HepG2 (cell line): ENCODE measurements at regions not wholly inside any gene's neighbourhood (a gene's known extent, or its start where the extent isn't known, plus 50 kb on each side); places are given as distances from the start of the nearest gene placed in this dataset.

ENCODE experiments used
- ATAC-seq: fragments of 200-7000 bp; cut with Tn5 transposase; 3 replicates; pipeline ENCODE4 v1.9.1; 2020; ENCODE audit warnings: mild to moderate bottlenecking, moderate library complexity
- BruUV-seq: library from RNA; stranded (reverse); fragments of 400-500 nt; replicated peaks from 2 replicates; lab custom pipeline; 2021; lab: Mats Ljungman, UMichigan
- CTCF ChIA-PET: fragments of 300-600 bp; formaldehyde crosslinking; extraction: SDS; loops from one replicate; lab custom pipeline; 2021; ENCODE audit warnings: low total read pairs, inconsistent platforms, low intra/inter-chr PET ratio; lab: Yijun Ruan, JAX
- POLR2A ChIA-PET: fragments of 350-600 bp; sonication (Branson Sonifier 250); formaldehyde crosslinking; loops from one replicate; lab custom pipeline; 2020; ENCODE audit warnings: antibody characterized with exemption, inconsistent platforms; lab: Yijun Ruan, JAX
- DNase-seq: peaks from one replicate; pipeline ENCODE4 v3.0.0-alpha.2; 2015; ENCODE audit warnings: low spot score
- FAIRE-seq: peaks from 3 replicates; lab custom pipeline; 2011; peaks lifted over from hg19 to GRCh38; lab: Jason Lieb, UNC
- H2AFZ ChIP-seq: one replicate; pipeline ENCODE4 v1.6.1; 2011; ENCODE audit warnings: low read length, inconsistent platforms
- H3K27ac ChIP-seq: fragments of 300-600 bp; 3 replicates; pipeline ENCODE4 v1.8.0; 2011; ENCODE audit warnings: mixed run types, mild to moderate bottlenecking, mixed read lengths, low read length, inconsistent platforms; ENCODE audit not compliant: insufficient read depth; ENCODE audit errors: extremely low read length
- H3K27me3 ChIP-seq, 2 experiments: fragments of 200-600 bp in 1 of 2; 2 replicates in 1 of 2; 3 replicates in 1 of 2; pipeline versions ENCODE4 v1.6.0 to v1.8.0; 2011; ENCODE audit warnings: low read length in 2 of 2, mild to moderate bottlenecking in 2 of 2, moderate library complexity in 2 of 2, inconsistent platforms in 1 of 2; ENCODE audit not compliant: insufficient read depth in 2 of 2, control insufficient read depth in 1 of 2
- H3K36me3 ChIP-seq, 2 experiments: fragments of 200-600 bp in 1 of 2; replicated peaks in 1 of 2; 2 replicates in 1 of 2; 3 replicates in 1 of 2; pipeline versions ENCODE4 v1.5.1 to v1.8.0; 2011; ENCODE audit warnings: low read length in 2 of 2, inconsistent platforms in 1 of 2; ENCODE audit not compliant: insufficient read depth in 2 of 2, control insufficient read depth in 1 of 2
- H3K4me1 ChIP-seq: 2 replicates; pipeline ENCODE4 v1.5.1; 2012; ENCODE audit warnings: low read length, inconsistent platforms; ENCODE audit not compliant: insufficient read depth
- H3K4me2 ChIP-seq: 2 replicates; pipeline ENCODE4 v1.6.0; 2011; ENCODE audit warnings: low read depth, low read length, inconsistent platforms
- H3K4me3 ChIP-seq, 3 experiments: fragments of 200-600 bp in 1 of 3; sonication (generic), shearing (Covaris generic) in 1 of 3; replicated peaks in 1 of 3; 2 replicates each; pipeline ENCODE4 v1.5.1; 2011 to 2016; ENCODE audit warnings: low read length in 3 of 3, inconsistent platforms in 2 of 3, low read depth in 2 of 3, mild to moderate bottlenecking in 2 of 3, control low read depth in 1 of 3, mixed read lengths in 1 of 3; ENCODE audit not compliant: insufficient read depth in 1 of 3
- H3K79me2 ChIP-seq: one replicate; pipeline ENCODE4 v1.6.1; 2011; ENCODE audit warnings: low read length, inconsistent platforms; ENCODE audit not compliant: insufficient read depth
- H3K9ac ChIP-seq: 2 replicates; pipeline ENCODE4 v1.6.0; 2011; ENCODE audit warnings: mild to moderate bottlenecking, low read depth, low read length, inconsistent platforms; ENCODE audit not compliant: insufficient read depth
- H3K9me3 ChIP-seq: 2 replicates; pipeline ENCODE4 v1.5.1; 2012; ENCODE audit warnings: mild to moderate bottlenecking, low read length
- H4K20me1 ChIP-seq: 2 replicates; pipeline ENCODE4 v1.6.0; 2011; ENCODE audit warnings: inconsistent platforms, mild to moderate bottlenecking, low read length, moderate library complexity; ENCODE audit not compliant: insufficient read depth
- FOXA1 ChIP-seq, 2 experiments: fragments of 450-650 bp in 1 of 2; sonication (generic) in 1 of 2; formaldehyde crosslinking in 1 of 2; IDR thresholded peaks; 2 replicates each; pipeline versions ENCODE4 v1.4.0 to v1.6.1; 2016 to 2020; ENCODE audit warnings: missing genetic modification reagents in 1 of 2
- HNRNPUL1 ChIP-seq: fragments of 200-400 bp; formaldehyde crosslinking; IDR thresholded peaks from 2 replicates; pipeline ENCODE4 v1.6.1; 2017; ENCODE audit warnings: low read depth, mild to moderate bottlenecking, low read length, moderate library complexity
- JUN ChIP-seq: sonication (generic); formaldehyde crosslinking; IDR thresholded peaks from 2 replicates; pipeline ENCODE4 v1.4.0; 2020; ENCODE audit warnings: mild to moderate bottlenecking, missing genetic modification reagents
- MBD4 ChIP-seq: IDR thresholded peaks from 2 replicates; pipeline ENCODE4 v1.6.1; 2012; ENCODE audit warnings: low read length, inconsistent platforms, borderline replicate concordance
- MZF1 ChIP-seq: sonication (generic); formaldehyde crosslinking; IDR thresholded peaks from 2 replicates; pipeline ENCODE4 v1.8.1; 2023; ENCODE audit warnings: mild to moderate bottlenecking, missing genetic modification reagents, borderline replicate concordance
- PTBP1 ChIP-seq: fragments of 200-400 bp; formaldehyde crosslinking; IDR thresholded peaks from 2 replicates; pipeline ENCODE4 v1.6.1; 2018; ENCODE audit warnings: low read length, low read depth; ENCODE audit not compliant: poor library complexity, severe bottlenecking
- SATB2 ChIP-seq: sonication (generic); formaldehyde crosslinking; IDR thresholded peaks from 2 replicates; pipeline ENCODE4 v1.5.0; 2020; ENCODE audit warnings: missing genetic modification reagents
- SIX1 ChIP-seq: sonication (generic); formaldehyde crosslinking; IDR thresholded peaks from 2 replicates; pipeline ENCODE4 v1.4.0; 2020; ENCODE audit warnings: missing genetic modification reagents, borderline replicate concordance
- SNRNP70 ChIP-seq: fragments of 200-400 bp; formaldehyde crosslinking; IDR thresholded peaks from 2 replicates; pipeline ENCODE4 v1.6.1; 2017; ENCODE audit warnings: mild to moderate bottlenecking, low read depth, low read length, moderate library complexity
- SRY ChIP-seq: sonication (generic); formaldehyde crosslinking; IDR thresholded peaks from 2 replicates; pipeline ENCODE4 v1.8.0; 2022; ENCODE audit warnings: mild to moderate bottlenecking, missing genetic modification reagents
- XRCC5 ChIP-seq: fragments of 200-400 bp; formaldehyde crosslinking; optimal IDR thresholded peaks from 2 replicates; pipeline ENCODE3; 2017; ENCODE audit warnings: mild to moderate bottlenecking, low read length
- YEATS4 ChIP-seq: sonication (generic); formaldehyde crosslinking; IDR thresholded peaks from 2 replicates; pipeline ENCODE4 v1.4.0; 2020; ENCODE audit warnings: missing genetic modification reagents, borderline replicate concordance
- ZC3H13 ChIP-seq: sonication (generic); formaldehyde crosslinking; IDR thresholded peaks from 2 replicates; pipeline ENCODE4 v1.8.1; 2023; ENCODE audit warnings: mild to moderate bottlenecking, missing genetic modification reagents, moderate library complexity
- ZFYVE20 ChIP-seq: sonication (generic); formaldehyde crosslinking; IDR thresholded peaks from 2 replicates; pipeline ENCODE4 v1.8.0; 2023; ENCODE audit warnings: low read depth, mild to moderate bottlenecking, moderate library complexity, missing genetic modification reagents, borderline replicate concordance
- ZMAT3 ChIP-seq: sonication (generic); formaldehyde crosslinking; conservative IDR thresholded peaks from 2 replicates; pipeline ENCODE4 v1.7.0; 2021; ENCODE audit warnings: missing genetic modification reagents
- ZNF230 ChIP-seq: sonication (generic); formaldehyde crosslinking; IDR thresholded peaks from 2 replicates; pipeline ENCODE4 v1.4.0; 2020; ENCODE audit warnings: mild to moderate bottlenecking, missing genetic modification reagents
- ZNF282 ChIP-seq: fragments of 450-650 bp; IDR thresholded peaks from 2 replicates; pipeline ENCODE4 v1.6.1; 2018; ENCODE audit not compliant: partially characterized antibody
- ZNF567 ChIP-seq: sonication (generic); formaldehyde crosslinking; IDR thresholded peaks from 2 replicates; pipeline ENCODE4 v1.8.1; 2023; ENCODE audit warnings: mild to moderate bottlenecking, missing genetic modification reagents, borderline replicate concordance
- ZNF678 ChIP-seq: sonication (generic); formaldehyde crosslinking; IDR thresholded peaks from 2 replicates; pipeline ENCODE4 v1.4.0; 2020; ENCODE audit warnings: mild to moderate bottlenecking, missing genetic modification reagents
- ZNF768 ChIP-seq: sonication (generic); formaldehyde crosslinking; IDR thresholded peaks from 2 replicates; pipeline ENCODE4 v1.4.0; 2020; ENCODE audit warnings: missing genetic modification reagents
- ZSCAN5A ChIP-seq: sonication (generic); formaldehyde crosslinking; IDR thresholded peaks from 2 replicates; pipeline ENCODE4 v1.8.0; 2022; ENCODE audit warnings: mild to moderate bottlenecking, missing genetic modification reagents, borderline replicate concordance
- WGBS: methylation state at CpG from one replicate; pipeline ENCODE4 v1.1.6; 2017; ENCODE audit warnings: low lambda C conversion rate; 5-methylcytosine and 5-hydroxymethylcytosine counted together
- in situ Hi-C: cut with HindIII; loops from 2 replicates; pipeline ENCODE4 v1.10.0; 2017; ENCODE audit warnings: low pct_unique_long_range_greater_than_20kb; ENCODE audit not compliant: extremely low pct_ligation_motif_present
- intact Hi-C: fragments of 100-400 bp; cut with micrococcal nuclease; formaldehyde crosslinking; loops from one replicate; pipeline ENCODE4 v1.10.0; 2022; ENCODE audit not compliant: unreplicated experiment
- TF ChIP-seq, protein P1 (sequence below): sonication (generic); formaldehyde crosslinking; IDR thresholded peaks from 2 replicates; pipeline ENCODE4 v1.5.0; 2020; ENCODE audit warnings: mild to moderate bottlenecking, missing genetic modification reagents
- TF ChIP-seq, protein P2 (sequence below): fragments of 450-650 bp; IDR thresholded peaks from 2 replicates; pipeline ENCODE4 v1.6.1; 2016

DNA sequence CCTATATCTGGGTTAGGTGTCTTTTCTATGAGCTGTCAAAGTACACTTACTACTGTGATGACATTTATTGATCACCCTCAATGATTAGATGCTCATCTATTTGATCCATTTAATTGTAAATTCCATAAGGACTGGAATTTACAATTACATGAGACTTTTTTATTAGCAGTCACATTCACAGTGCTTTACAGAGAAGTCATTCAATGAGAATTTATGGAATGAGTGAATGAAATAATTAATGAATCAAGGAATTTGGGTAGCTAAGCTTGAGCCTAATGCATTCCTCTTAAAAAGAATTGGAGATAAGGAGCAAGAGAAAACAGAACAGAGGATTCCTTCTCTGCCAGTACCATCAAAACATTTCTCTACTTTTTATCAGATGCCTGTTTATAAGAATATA, 1437.5 kb upstream of the CDH8 start (continued):
- TF ChIP-seq, protein P1, sequence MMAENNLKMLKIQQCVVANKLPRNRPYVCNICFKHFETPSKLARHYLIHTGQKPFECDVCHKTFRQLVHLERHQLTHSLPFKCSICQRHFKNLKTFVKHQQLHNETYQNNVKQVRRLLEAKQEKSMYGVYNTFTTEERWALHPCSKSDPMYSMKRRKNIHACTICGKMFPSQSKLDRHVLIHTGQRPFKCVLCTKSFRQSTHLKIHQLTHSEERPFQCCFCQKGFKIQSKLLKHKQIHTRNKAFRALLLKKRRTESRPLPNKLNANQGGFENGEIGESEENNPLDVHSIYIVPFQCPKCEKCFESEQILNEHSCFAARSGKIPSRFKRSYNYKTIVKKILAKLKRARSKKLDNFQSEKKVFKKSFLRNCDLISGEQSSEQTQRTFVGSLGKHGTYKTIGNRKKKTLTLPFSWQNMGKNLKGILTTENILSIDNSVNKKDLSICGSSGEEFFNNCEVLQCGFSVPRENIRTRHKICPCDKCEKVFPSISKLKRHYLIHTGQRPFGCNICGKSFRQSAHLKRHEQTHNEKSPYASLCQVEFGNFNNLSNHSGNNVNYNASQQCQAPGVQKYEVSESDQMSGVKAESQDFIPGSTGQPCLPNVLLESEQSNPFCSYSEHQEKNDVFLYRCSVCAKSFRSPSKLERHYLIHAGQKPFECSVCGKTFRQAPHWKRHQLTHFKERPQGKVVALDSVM (CRISPR knock-in tag), result no peak
- TF ChIP-seq ZNF282, result no peak
- TF ChIP-seq ZC3H13 (CRISPR knock-in tag), result no peak
- TF ChIP-seq MBD4, result no peak
- no peak for TF ChIP-seq YEATS4
- no peak for TF ChIP-seq PTBP1
- TF ChIP-seq ZFYVE20 (CRISPR knock-in tag), result no peak
- TF ChIP-seq SATB2 (CRISPR knock-in tag), result no peak
- no peak for TF ChIP-seq SRY (CRISPR knock-in tag)
- no peak for TF ChIP-seq ZNF768
- TF ChIP-seq JUN, result no peak
- no peak for TF ChIP-seq ZNF567 (CRISPR knock-in tag)
- no peak for TF ChIP-seq HNRNPUL1

DNA sequence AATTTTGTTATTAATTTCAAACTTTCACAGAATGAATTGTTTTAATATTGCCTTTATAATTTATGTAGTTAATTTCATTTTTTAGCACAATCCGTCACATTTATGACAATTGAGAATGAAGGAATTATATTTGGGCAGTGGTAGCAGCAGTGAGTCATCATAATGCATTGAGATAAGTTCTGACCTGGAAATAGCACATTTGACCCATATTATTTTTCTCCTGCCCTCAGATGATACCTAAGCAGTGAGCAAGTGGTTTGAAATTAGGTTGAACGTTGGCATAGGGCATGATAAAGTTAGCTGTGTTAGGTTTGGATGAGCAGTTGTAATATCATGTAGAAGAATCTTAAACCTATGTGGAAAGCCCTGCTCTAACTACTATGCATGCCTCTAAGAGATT, 1431.3 kb upstream of the CDH8 start:
- no TSS peak for BruUV-seq
- ChIA-PET POLR2A (no interaction called here), CTCF (no interaction called here)
- 0 out of 2 replicates have a peak, but pooled peaks cover 6% of the 10 kb centered on the region for H3K9me3 ChIP-seq
- intact Hi-C loops, result loop anchor here (5.0 kb wide), 1 partner anchor 1050 kb away; no protein-coding TSS in a partner anchor
- WGBS, result 3% methylated on average over 2 of the region's 2 CpGs
- H4K20me1 ChIP-seq, result no peaks in the 10 kb centered on the region
- H3K9ac ChIP-seq, result no peak overlapping the region
- no peak for DNase-seq
- no peak overlapping the region for H2AFZ ChIP-seq
- H3K27me3 ChIP-seq, result no peaks in the 10 kb centered on the region
- in situ Hi-C loops, result loop anchor here (25.0 kb wide), 1 partner anchor 1645 kb away; the partner anchor contains the start of gene CDH11
- no peak for FAIRE-seq
- no peak for ATAC-seq
- H3K79me2 ChIP-seq, result no peaks in the 10 kb centered on the region
- H3K36me3 ChIP-seq, result no peaks in the 10 kb centered on the region
- H3K4me2 ChIP-seq, result no peak overlapping the region
- H3K4me3 ChIP-seq, result no peak overlapping the region
- no peaks in the 10 kb centered on the region for H3K4me1 ChIP-seq
- H3K27ac ChIP-seq, result no peak overlapping the region
- TF ChIP-seq ZSCAN5A (CRISPR knock-in tag), result no peak
- TF ChIP-seq ZNF230 (CRISPR knock-in tag), result no peak
- TF ChIP-seq, protein P2, sequence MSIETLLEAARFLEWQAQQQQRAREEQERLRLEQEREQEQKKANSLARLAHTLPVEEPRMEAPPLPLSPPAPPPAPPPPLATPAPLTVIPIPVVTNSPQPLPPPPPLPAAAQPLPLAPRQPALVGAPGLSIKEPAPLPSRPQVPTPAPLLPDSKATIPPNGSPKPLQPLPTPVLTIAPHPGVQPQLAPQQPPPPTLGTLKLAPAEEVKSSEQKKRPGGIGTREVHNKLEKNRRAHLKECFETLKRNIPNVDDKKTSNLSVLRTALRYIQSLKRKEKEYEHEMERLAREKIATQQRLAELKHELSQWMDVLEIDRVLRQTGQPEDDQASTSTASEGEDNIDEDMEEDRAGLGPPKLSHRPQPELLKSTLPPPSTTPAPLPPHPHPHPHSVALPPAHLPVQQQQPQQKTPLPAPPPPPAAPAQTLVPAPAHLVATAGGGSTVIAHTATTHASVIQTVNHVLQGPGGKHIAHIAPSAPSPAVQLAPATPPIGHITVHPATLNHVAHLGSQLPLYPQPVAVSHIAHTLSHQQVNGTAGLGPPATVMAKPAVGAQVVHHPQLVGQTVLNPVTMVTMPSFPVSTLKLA, result no peak
- no peak for TF ChIP-seq SNRNP70
- TF ChIP-seq MZF1 (CRISPR knock-in tag), result no peak
- no peak for TF ChIP-seq ZNF678
- TF ChIP-seq SIX1, result no peak
- no peak for TF ChIP-seq XRCC5
- TF ChIP-seq ZMAT3 (CRISPR knock-in tag), result no peak
- TF ChIP-seq FOXA1 (IDR thresholded peaks at IDR 0.05), result no peak
- no peak for TF ChIP-seq FOXA1 (CRISPR knock-in tag; IDR thresholded peaks at IDR 0.05)
